ENCODE measurements at regions not wholly inside any gene's neighbourhood (a gene's known extent, or its start where the extent isn't known, plus 50 kb on each side); places are given as distances from the start of the nearest gene placed in this dataset.

- Mint-ChIP-seq H3K4me3 (ENCODE audit: unreplicated experiment) (no peak overlapping the region), H3K27ac (ENCODE audit: unreplicated experiment) (no peak overlapping the region), H3K27me3 (ENCODE audit: unreplicated experiment) (no peaks in the 10 kb centered on the region), H3K4me1 (ENCODE audit: unreplicated experiment) (no peaks in the 10 kb centered on the region), H3K9me3 (ENCODE audit: unreplicated experiment) (no peaks in the 10 kb centered on the region), H3K36me3 (ENCODE audit: low read depth, unreplicated experiment) (no peaks in the 10 kb centered on the region)
- DNase-seq (ENCODE audit: low spot score): no peak
- no peak for TF ChIP-seq CTCF (IDR thresholded peaks at IDR 0.05; ENCODE audit: unreplicated experiment)
Measured at GRCh38 chr11:97865424-97866012, 1155.2 kb upstream of the CNTN5 start.

- peaks cover 3% of the 10 kb centered on the region for H3K27me3 Mint-ChIP-seq (ENCODE audit: unreplicated experiment)
- DNase-seq (ENCODE audit: low spot score): no peak
- H3K4me1 Mint-ChIP-seq (ENCODE audit: unreplicated experiment): no peaks in the 10 kb centered on the region
- no peaks in the 10 kb centered on the region for H3K36me3 Mint-ChIP-seq (ENCODE audit: low read depth, unreplicated experiment)
- H3K9me3 Mint-ChIP-seq (ENCODE audit: unreplicated experiment): no peaks in the 10 kb centered on the region
- no peak for TF ChIP-seq CTCF (IDR thresholded peaks at IDR 0.05; ENCODE audit: unreplicated experiment)
- no peak overlapping the region for H3K4me3 Mint-ChIP-seq (ENCODE audit: unreplicated experiment)
- no peak overlapping the region for H3K27ac Mint-ChIP-seq (ENCODE audit: unreplicated experiment)
Measured at GRCh38 chr11:97871816-97872215, 1148.9 kb upstream of the CNTN5 start.

GRCh38 chr11:97880209-97880608 is 1140.5 kb upstream of the CNTN5 start:
- DNase-seq (ENCODE audit: low spot score): no peak
- no peak for TF ChIP-seq CTCF (IDR thresholded peaks at IDR 0.05; ENCODE audit: unreplicated experiment)
- no peak overlapping the region for H3K4me3 Mint-ChIP-seq (ENCODE audit: unreplicated experiment)
- no peak overlapping the region for H3K27ac Mint-ChIP-seq (ENCODE audit: unreplicated experiment)
- H3K27me3 Mint-ChIP-seq (ENCODE audit: unreplicated experiment): no peaks in the 10 kb centered on the region
- H3K4me1 Mint-ChIP-seq (ENCODE audit: unreplicated experiment): no peaks in the 10 kb centered on the region
- H3K36me3 Mint-ChIP-seq (ENCODE audit: low read depth, unreplicated experiment): no peaks in the 10 kb centered on the region
- no peaks in the 10 kb centered on the region for H3K9me3 Mint-ChIP-seq (ENCODE audit: unreplicated experiment)

- H3K27me3 Mint-ChIP-seq (ENCODE audit: unreplicated experiment): no peaks in the 10 kb centered on the region
- no peaks in the 10 kb centered on the region for H3K36me3 Mint-ChIP-seq (ENCODE audit: low read depth, unreplicated experiment)
- no peaks in the 10 kb centered on the region for H3K9me3 Mint-ChIP-seq (ENCODE audit: unreplicated experiment)
- no peak overlapping the region for H3K4me3 Mint-ChIP-seq (ENCODE audit: unreplicated experiment)
- TF ChIP-seq CTCF (IDR thresholded peaks at IDR 0.05; ENCODE audit: unreplicated experiment): no peak
- no peak for DNase-seq (ENCODE audit: low spot score)
- no peaks in the 10 kb centered on the region for H3K4me1 Mint-ChIP-seq (ENCODE audit: unreplicated experiment)
- H3K27ac Mint-ChIP-seq (ENCODE audit: unreplicated experiment): no peak overlapping the region
Measured at GRCh38 chr11:97883086-97883485, 1137.7 kb upstream of the CNTN5 start.

GRCh38 chr11:97888641-97889040 is 1132.1 kb upstream of the CNTN5 start:
- H3K27me3 Mint-ChIP-seq (ENCODE audit: unreplicated experiment): no peaks in the 10 kb centered on the region
- DNase-seq (ENCODE audit: low spot score): no peak
- no peaks in the 10 kb centered on the region for H3K36me3 Mint-ChIP-seq (ENCODE audit: low read depth, unreplicated experiment)
- no peaks in the 10 kb centered on the region for H3K9me3 Mint-ChIP-seq (ENCODE audit: unreplicated experiment)
- TF ChIP-seq CTCF (IDR thresholded peaks at IDR 0.05; ENCODE audit: unreplicated experiment): no peak
- no peak overlapping the region for H3K27ac Mint-ChIP-seq (ENCODE audit: unreplicated experiment)
- H3K4me3 Mint-ChIP-seq (ENCODE audit: unreplicated experiment): no peak overlapping the region
- H3K4me1 Mint-ChIP-seq (ENCODE audit: unreplicated experiment): peaks cover 5% of the 10 kb centered on the region
